Astrocyte (in vitro differentiated cells and primary cell): ENCODE measurements at regions not wholly inside any gene's neighbourhood (a gene's known extent, or its start where the extent isn't known, plus 50 kb on each side); places are given as distances from the start of the nearest gene placed in this dataset.

Source experiments
- DNase-seq: peaks from one replicate; pipeline ENCODE4 v3.0.0-alpha.2; 2010; ENCODE audit warnings: low read depth
- FAIRE-seq: peaks from 2 replicates; lab custom pipeline; 2011; peaks lifted over from hg19 to GRCh38; lab: Jason Lieb, UNC
- H2AFZ ChIP-seq: 2 replicates; pipeline ENCODE4 v1.6.0; 2012; ENCODE audit warnings: low read depth, low read length, inconsistent platforms
- H3K27ac ChIP-seq: 2 replicates; pipeline ENCODE4 v1.5.1; 2011; ENCODE audit warnings: low read depth, low read length, inconsistent platforms
- H3K27me3 ChIP-seq: 2 replicates; pipeline ENCODE4 v1.6.0; 2011; ENCODE audit warnings: low read length, inconsistent platforms; ENCODE audit not compliant: insufficient read depth
- H3K36me3 ChIP-seq: 2 replicates; pipeline ENCODE4 v1.5.1; 2011; ENCODE audit warnings: low read length, inconsistent platforms; ENCODE audit not compliant: insufficient read depth
- H3K4me1 ChIP-seq: 2 replicates; pipeline ENCODE4 v1.5.1; 2011; ENCODE audit warnings: low read length, inconsistent platforms; ENCODE audit not compliant: insufficient read depth
- H3K4me2 ChIP-seq: 2 replicates; pipeline ENCODE4 v1.6.0; 2012; ENCODE audit warnings: low read length, inconsistent platforms
- H3K4me3 ChIP-seq: 2 replicates; pipeline ENCODE4 v1.5.1; 2011; ENCODE audit warnings: low read depth, mild to moderate bottlenecking, low read length, inconsistent platforms; ENCODE audit not compliant: insufficient read depth
- H3K79me2 ChIP-seq: 2 replicates; pipeline ENCODE4 v1.6.0; 2012; ENCODE audit warnings: mild to moderate bottlenecking, low read length, inconsistent platforms; ENCODE audit not compliant: insufficient read depth
- H3K9ac ChIP-seq: 2 replicates; pipeline ENCODE4 v1.6.0; 2012; ENCODE audit warnings: mild to moderate bottlenecking, low read length, inconsistent platforms
- H3K9me3 ChIP-seq: 2 replicates; pipeline ENCODE4 v1.5.1; 2012; ENCODE audit warnings: low read depth, mild to moderate bottlenecking, low read length, inconsistent platforms; ENCODE audit not compliant: insufficient read depth
- H4K20me1 ChIP-seq: 2 replicates; pipeline ENCODE4 v1.6.0; 2012; ENCODE audit warnings: low read length, inconsistent platforms; ENCODE audit not compliant: insufficient read depth
- H3K27ac Mint-ChIP-seq: one replicate; pipeline ENCODE4 v1.8.0; 2021; ENCODE audit warnings: mild to moderate bottlenecking, mixed read lengths; ENCODE audit not compliant: unreplicated experiment
- H3K27me3 Mint-ChIP-seq: one replicate; pipeline ENCODE4 v1.8.0; 2021; ENCODE audit warnings: low read depth, mixed read lengths; ENCODE audit not compliant: unreplicated experiment
- H3K36me3 Mint-ChIP-seq: one replicate; pipeline ENCODE4 v1.8.0; 2021; ENCODE audit warnings: low read depth, mixed read lengths; ENCODE audit not compliant: unreplicated experiment
- H3K4me1 Mint-ChIP-seq: one replicate; pipeline ENCODE4 v1.8.0; 2021; ENCODE audit warnings: low read depth, mixed read lengths; ENCODE audit not compliant: unreplicated experiment
- H3K4me3 Mint-ChIP-seq: one replicate; pipeline ENCODE4 v1.8.0; 2021; ENCODE audit warnings: mild to moderate bottlenecking, moderate library complexity, mixed read lengths; ENCODE audit not compliant: unreplicated experiment
- H3K9me3 Mint-ChIP-seq: one replicate; pipeline ENCODE4 v1.8.0; 2021; ENCODE audit warnings: mild to moderate bottlenecking, mixed read lengths; ENCODE audit not compliant: unreplicated experiment
- CTCF ChIP-seq: IDR thresholded peaks from 2 replicates; pipeline ENCODE4 v1.5.1; 2011; ENCODE audit warnings: low read depth, mild to moderate bottlenecking, inconsistent platforms, low read length, moderate library complexity; ENCODE audit not compliant: insufficient read depth
- EZH2 ChIP-seq: IDR thresholded peaks from 2 replicates; pipeline ENCODE4 v1.6.1; 2012; ENCODE audit warnings: mild to moderate bottlenecking, low read length, inconsistent platforms; ENCODE audit not compliant: insufficient read depth

GRCh38 chr12:126784328-126784921 is 1482.5 kb upstream of the TMEM132C start:
- no peak for FAIRE-seq

GRCh38 chr12:126789963-126790362 is 1477.0 kb upstream of the TMEM132C start:
- Histone ChIP-seq H2AFZ (no peak overlapping the region), H3K79me2 (no peaks in the 10 kb centered on the region), H3K36me3 (no peaks in the 10 kb centered on the region), H3K4me1 (no peaks in the 10 kb centered on the region), H3K9me3 (no peaks in the 10 kb centered on the region), H4K20me1 (no peaks in the 10 kb centered on the region), H3K27ac (no peak overlapping the region), H3K9ac (no peak overlapping the region), H3K27me3 (no peaks in the 10 kb centered on the region), H3K4me2 (no peak overlapping the region), H3K4me3 (no peak overlapping the region)
- Mint-ChIP-seq H3K27ac (no peak overlapping the region), H3K4me3 (no peak overlapping the region), H3K27me3 (no peaks in the 10 kb centered on the region), H3K9me3 (peaks cover 21% of the 10 kb centered on the region), H3K36me3 (no peaks in the 10 kb centered on the region), H3K4me1 (no peaks in the 10 kb centered on the region)
- DNase-seq (no peak), FAIRE-seq (no peak)
- no peak for TF ChIP-seq CTCF
- TF ChIP-seq EZH2: no peak

More at GRCh38 chr12:126784328-126784921, 1482.5 kb upstream of the TMEM132C start:
- no peaks in the 10 kb centered on the region for H4K20me1 ChIP-seq
- no peaks in the 10 kb centered on the region for H3K36me3 ChIP-seq
- H3K9ac ChIP-seq: no peak overlapping the region
- no peaks in the 10 kb centered on the region for H3K36me3 Mint-ChIP-seq
- TF ChIP-seq CTCF: peak; percentile 58
- no peak for TF ChIP-seq EZH2
- H2AFZ ChIP-seq: no peak overlapping the region
- H3K4me1 ChIP-seq: no peaks in the 10 kb centered on the region
- no peaks in the 10 kb centered on the region for H3K27me3 Mint-ChIP-seq
- H3K4me2 ChIP-seq: no peak overlapping the region
- peaks cover 18% of the 10 kb centered on the region for H3K9me3 Mint-ChIP-seq
- DNase-seq: peak; percentile 3
- no peak overlapping the region for H3K4me3 ChIP-seq
- no peak overlapping the region for H3K4me3 Mint-ChIP-seq
- H3K27ac Mint-ChIP-seq: no peak overlapping the region
- H3K27ac ChIP-seq: no peak overlapping the region
- H3K9me3 ChIP-seq: no peaks in the 10 kb centered on the region
- no peaks in the 10 kb centered on the region for H3K27me3 ChIP-seq
- no peaks in the 10 kb centered on the region for H3K4me1 Mint-ChIP-seq
- H3K79me2 ChIP-seq: no peaks in the 10 kb centered on the region

- Histone ChIP-seq H3K4me1 (no peaks in the 10 kb centered on the region), H3K79me2 (no peaks in the 10 kb centered on the region), H3K27me3 (no peaks in the 10 kb centered on the region), H4K20me1 (no peaks in the 10 kb centered on the region), H2AFZ (no peak overlapping the region), H3K9me3 (no peaks in the 10 kb centered on the region), H3K4me2 (no peak overlapping the region), H3K9ac (no peak overlapping the region), H3K27ac (no peak overlapping the region), H3K36me3 (no peaks in the 10 kb centered on the region), H3K4me3 (no peak overlapping the region)
- Mint-ChIP-seq H3K4me1 (no peaks in the 10 kb centered on the region), H3K36me3 (no peaks in the 10 kb centered on the region), H3K4me3 (no peak overlapping the region), H3K9me3 (peaks cover 17% of the 10 kb centered on the region), H3K27me3 (no peaks in the 10 kb centered on the region), H3K27ac (no peak overlapping the region)
- no peak for TF ChIP-seq EZH2
- no peak for TF ChIP-seq CTCF
- DNase-seq (no peak), FAIRE-seq (no peak)
Observed at GRCh38 chr12:126791122-126791521, 1475.8 kb upstream of the TMEM132C start.
